Ovary (tissue), 3 donors: ENCODE measurements at regions not wholly inside any gene's neighbourhood (a gene's known extent, or its start where the extent isn't known, plus 50 kb on each side); places are given as distances from the start of the nearest gene placed in this dataset.

Experiments
- EP300 ChIP-seq: sonication (generic); formaldehyde crosslinking; IDR thresholded peaks from one replicate; pipeline ENCODE4 v1.6.1; 2017; ENCODE audit warnings: antibody characterized with exemption
- POLR2A ChIP-seq: fragments of 450-650 bp; IDR thresholded peaks from one replicate; pipeline ENCODE4 v1.6.1; 2017; ENCODE audit warnings: antibody characterized with exemption, mild to moderate bottlenecking, moderate library complexity
- TF ChIP-seq, protein P1 (sequence below), 3 donors: fragments of 450-650 bp in 2 of 3; fragments of 200-600 bp in 1 of 3; IDR thresholded peaks; one replicate each; pipeline versions ENCODE4 v1.5.1 to v1.8.0; 2016 to 2022; ENCODE audit warnings: antibody characterized with exemption in 3 of 3, mild to moderate bottlenecking in 1 of 3
- donor health status: DM: no; HTN: no; CAD: no.

DNA sequence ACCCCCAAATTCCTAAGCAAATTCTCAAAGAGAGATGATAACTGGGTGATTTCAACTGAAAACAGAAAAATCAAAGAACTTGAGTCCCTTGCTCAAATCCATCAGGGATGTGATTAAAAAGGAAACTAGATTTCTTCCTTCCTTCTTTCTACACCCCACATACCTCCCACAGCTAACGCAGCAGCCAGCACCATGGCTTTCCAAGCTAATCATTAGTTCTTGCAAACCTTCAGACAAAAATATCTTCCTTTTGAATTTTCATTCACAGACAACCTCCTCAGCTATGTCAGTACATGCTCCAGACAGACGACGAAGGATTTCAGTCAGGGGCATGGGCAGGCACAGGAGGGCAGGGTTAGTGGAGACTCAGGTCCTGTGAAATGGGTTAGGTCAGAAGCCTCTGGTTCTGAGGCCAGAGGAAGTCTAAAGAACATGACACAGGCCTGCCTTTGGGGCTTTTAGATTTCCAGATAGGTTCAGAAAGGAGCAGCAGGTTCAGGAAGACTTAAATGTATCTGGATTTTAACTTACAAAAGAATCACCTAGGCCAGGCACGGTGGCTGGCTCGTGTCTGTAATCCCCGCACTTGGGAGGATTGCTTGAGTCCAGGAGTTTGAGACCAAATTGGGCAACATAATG lies 173.7 kb upstream of the NFIB start:
- TF ChIP-seq, protein P1, sequence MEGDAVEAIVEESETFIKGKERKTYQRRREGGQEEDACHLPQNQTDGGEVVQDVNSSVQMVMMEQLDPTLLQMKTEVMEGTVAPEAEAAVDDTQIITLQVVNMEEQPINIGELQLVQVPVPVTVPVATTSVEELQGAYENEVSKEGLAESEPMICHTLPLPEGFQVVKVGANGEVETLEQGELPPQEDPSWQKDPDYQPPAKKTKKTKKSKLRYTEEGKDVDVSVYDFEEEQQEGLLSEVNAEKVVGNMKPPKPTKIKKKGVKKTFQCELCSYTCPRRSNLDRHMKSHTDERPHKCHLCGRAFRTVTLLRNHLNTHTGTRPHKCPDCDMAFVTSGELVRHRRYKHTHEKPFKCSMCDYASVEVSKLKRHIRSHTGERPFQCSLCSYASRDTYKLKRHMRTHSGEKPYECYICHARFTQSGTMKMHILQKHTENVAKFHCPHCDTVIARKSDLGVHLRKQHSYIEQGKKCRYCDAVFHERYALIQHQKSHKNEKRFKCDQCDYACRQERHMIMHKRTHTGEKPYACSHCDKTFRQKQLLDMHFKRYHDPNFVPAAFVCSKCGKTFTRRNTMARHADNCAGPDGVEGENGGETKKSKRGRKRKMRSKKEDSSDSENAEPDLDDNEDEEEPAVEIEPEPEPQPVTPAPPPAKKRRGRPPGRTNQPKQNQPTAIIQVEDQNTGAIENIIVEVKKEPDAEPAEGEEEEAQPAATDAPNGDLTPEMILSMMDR (IDR thresholded peaks at IDR 0.05) = no peak
- no peak for TF ChIP-seq POLR2A
- no peak for TF ChIP-seq EP300
